IMR-90 (cell line): ENCODE measurements at regions not wholly inside any gene's neighbourhood (a gene's known extent, or its start where the extent isn't known, plus 50 kb on each side); places are given as distances from the start of the nearest gene placed in this dataset.

Source experiments
- ATAC-seq: fragments of 200-7000 bp; cut with Tn5 transposase; 2 replicates; pipeline ENCODE4 v1.9.1; 2020; ENCODE audit warnings: low read depth, mild to moderate bottlenecking, moderate library complexity
- BruUV-seq: library from RNA; stranded (reverse); fragments of 400-500 nt; replicated peaks from 2 replicates; lab custom pipeline; 2021; lab: Mats Ljungman, UMichigan
- CTCF ChIA-PET: fragments of 300-600 bp; formaldehyde crosslinking; extraction: SDS; loops from one replicate; lab custom pipeline; 2021; ENCODE audit warnings: antibody characterized with exemption; lab: Yijun Ruan, JAX
- POLR2A ChIA-PET: fragments of 300-600 bp; sonication (Branson Sonifier 250); formaldehyde crosslinking; loops from one replicate; lab custom pipeline; 2022; ENCODE audit warnings: antibody characterized with exemption; ENCODE audit not compliant: unreplicated experiment; lab: Charles Lee
- DNase-seq: peaks from one replicate; pipeline ENCODE4 v3.0.0; 2013
- H2AFZ ChIP-seq: replicated peaks from 2 replicates; pipeline ENCODE3; 2013; ENCODE audit warnings: low read length, mild to moderate bottlenecking; ENCODE audit not compliant: poor library complexity
- H2AK5ac ChIP-seq: 2 replicates; pipeline ENCODE4 v1.6.1; 2013; ENCODE audit warnings: low read depth, low read length, inconsistent platforms
- H2AK9ac ChIP-seq: replicated peaks from 2 replicates; pipeline ENCODE3; 2013; ENCODE audit warnings: mild to moderate bottlenecking, low read depth, low read length, moderate library complexity; ENCODE audit not compliant: poor library complexity
- H2BK120ac ChIP-seq: 2 replicates; pipeline ENCODE4 v1.6.1; 2013; ENCODE audit warnings: low read depth, low read length, inconsistent platforms
- H2BK15ac ChIP-seq: 3 replicates; pipeline ENCODE4 v1.6.1; 2013; ENCODE audit warnings: low read depth, low read length, inconsistent platforms
- H2BK20ac ChIP-seq: 2 replicates; pipeline ENCODE4 v1.6.1; 2013; ENCODE audit warnings: low read depth, mild to moderate bottlenecking, inconsistent platforms, low read length, moderate library complexity
- H2BK5ac ChIP-seq: 2 replicates; pipeline ENCODE4 v1.6.1; 2013; ENCODE audit warnings: mild to moderate bottlenecking, low read depth, low read length, inconsistent platforms; ENCODE audit not compliant: poor library complexity, severe bottlenecking
- H3K14ac ChIP-seq: replicated peaks from 2 replicates; pipeline ENCODE4 v1.6.1; 2013; ENCODE audit warnings: low read depth, low read length, inconsistent platforms
- H3K18ac ChIP-seq: 2 replicates; pipeline ENCODE4 v1.6.1; 2013; ENCODE audit warnings: low read depth, low read length, control low read depth
- H3K23ac ChIP-seq: 2 replicates; pipeline ENCODE4 v1.6.1; 2013; ENCODE audit warnings: low read depth, low read length, inconsistent platforms
- H3K27ac ChIP-seq: 2 replicates; pipeline ENCODE4 v1.5.1; 2013; ENCODE audit warnings: mild to moderate bottlenecking, control low read depth, low read length; ENCODE audit not compliant: insufficient read depth
- H3K27me3 ChIP-seq: 2 replicates; pipeline ENCODE4 v1.6.1; 2013; ENCODE audit warnings: low read length; ENCODE audit not compliant: control insufficient read depth, insufficient read depth
- H3K36me3 ChIP-seq: 2 replicates; pipeline ENCODE4 v1.6.1; 2013; ENCODE audit warnings: low read length, mixed read lengths; ENCODE audit not compliant: control insufficient read depth, insufficient read depth
- H3K4ac ChIP-seq: 2 replicates; pipeline ENCODE4 v1.6.1; 2013; ENCODE audit warnings: low read depth, low read length, inconsistent platforms
- H3K4me1 ChIP-seq: 2 replicates; pipeline ENCODE4 v1.6.1; 2013; ENCODE audit warnings: low read length, mixed read lengths; ENCODE audit not compliant: control insufficient read depth, insufficient read depth
- H3K4me2 ChIP-seq: 2 replicates; pipeline ENCODE4 v1.6.1; 2013; ENCODE audit warnings: low read depth, mild to moderate bottlenecking, control low read depth, low read length, moderate library complexity
- H3K4me3 ChIP-seq: 2 replicates; pipeline ENCODE4 v1.5.1; 2013; ENCODE audit warnings: low read depth, mild to moderate bottlenecking, control low read depth, low read length, moderate library complexity; ENCODE audit not compliant: insufficient read depth
- H3K56ac ChIP-seq: 2 replicates; pipeline ENCODE4 v1.6.1; 2013; ENCODE audit warnings: low read length, inconsistent platforms; ENCODE audit not compliant: insufficient read depth; ENCODE audit errors: extremely low read depth
- H3K79me1 ChIP-seq, 2 experiments: 2 replicates each; pipeline ENCODE4 v1.6.1; 2013; ENCODE audit warnings: low read length in 2 of 2, inconsistent platforms in 1 of 2, low read depth in 1 of 2
- H3K9ac ChIP-seq: 2 replicates; pipeline ENCODE4 v1.6.1; 2013; ENCODE audit warnings: low read depth, low read length, control low read depth
- H3K9me1 ChIP-seq: 2 replicates; pipeline ENCODE4 v1.6.1; 2013; ENCODE audit warnings: low read length, inconsistent platforms; ENCODE audit not compliant: insufficient read depth
- H3K9me3 ChIP-seq: 2 replicates; pipeline ENCODE4 v1.6.1; 2013; ENCODE audit warnings: low read length; ENCODE audit not compliant: control insufficient read depth, insufficient read depth
- H4K20me1 ChIP-seq: 2 replicates; pipeline ENCODE4 v1.6.1; 2013; ENCODE audit warnings: low read length, inconsistent platforms; ENCODE audit not compliant: insufficient read depth
- H4K5ac ChIP-seq: 2 replicates; pipeline ENCODE4 v1.6.1; 2013; ENCODE audit warnings: mild to moderate bottlenecking, low read depth, low read length, control low read depth
- H4K8ac ChIP-seq, 2 experiments: 2 replicates each; pipeline ENCODE4 v1.6.1; 2013; ENCODE audit warnings: low read depth in 2 of 2, low read length in 2 of 2, control low read depth in 1 of 2, inconsistent platforms in 1 of 2
- H4K91ac ChIP-seq: 2 replicates; pipeline ENCODE4 v1.6.1; 2013; ENCODE audit warnings: low read depth, low read length, inconsistent platforms; ENCODE audit not compliant: insufficient read depth
- BHLHE40 ChIP-seq: fragments of 150-350 bp; IDR thresholded peaks from 2 replicates; pipeline ENCODE4 v1.6.1; 2016; ENCODE audit warnings: mild to moderate bottlenecking, low read depth, low read length
- CEBPB ChIP-seq: IDR thresholded peaks from 2 replicates; pipeline ENCODE4 v1.6.1; 2012; ENCODE audit warnings: low read depth, low read length, improper control_type of control experiment
- ELK1 ChIP-seq: fragments of 150-350 bp; IDR thresholded peaks from 2 replicates; pipeline ENCODE4 v1.6.1; 2016; ENCODE audit warnings: low read depth, mild to moderate bottlenecking, low read length, moderate library complexity, borderline replicate concordance
- FOS ChIP-seq: fragments of 150-350 bp; IDR thresholded peaks from 2 replicates; pipeline ENCODE4 v1.6.1; 2016; ENCODE audit warnings: low read depth, low read length
- MAZ ChIP-seq: IDR thresholded peaks from 2 replicates; pipeline ENCODE4 v1.6.1; 2012; ENCODE audit warnings: low read depth, mild to moderate bottlenecking, low read length, improper control_type of control experiment, moderate library complexity, borderline replicate concordance
- MXI1 ChIP-seq: IDR thresholded peaks from 2 replicates; pipeline ENCODE4 v1.6.1; 2012; ENCODE audit warnings: low read depth, mild to moderate bottlenecking, low read length, moderate library complexity, borderline replicate concordance
- NFE2L2 ChIP-seq: fragments of 150-350 bp; IDR thresholded peaks from 2 replicates; pipeline ENCODE4 v1.6.1; 2016; ENCODE audit warnings: low read depth, mild to moderate bottlenecking, low read length
- POLR2A ChIP-seq: IDR thresholded peaks from 2 replicates; pipeline ENCODE4 v1.6.1; 2012; ENCODE audit warnings: mild to moderate bottlenecking, low read depth, low read length
- RCOR1 ChIP-seq: IDR thresholded peaks from 2 replicates; pipeline ENCODE4 v1.6.1; 2012; ENCODE audit warnings: mild to moderate bottlenecking, low read length, improper control_type of control experiment; ENCODE audit not compliant: insufficient replicate concordance
- RFX5 ChIP-seq: IDR thresholded peaks from 2 replicates; pipeline ENCODE4 v1.8.0; 2012; ENCODE audit warnings: low read depth, mild to moderate bottlenecking, low read length, moderate library complexity
- SMC3 ChIP-seq: fragments of 150-350 bp; IDR thresholded peaks from 2 replicates; pipeline ENCODE4 v1.6.1; 2016; ENCODE audit warnings: low read depth, mild to moderate bottlenecking, antibody characterized with exemption, low read length, moderate library complexity
- USF2 ChIP-seq: fragments of 150-350 bp; IDR thresholded peaks from 2 replicates; pipeline ENCODE4 v1.6.1; 2017; ENCODE audit warnings: mild to moderate bottlenecking, antibody characterized with exemption, low read length, low read depth
- WGBS, 2 experiments: methylation state at CpG; one replicate each; pipeline versions ENCODE4 v1.1.5 to v1.1.7; 2013; ENCODE audit warnings: missing lambda C conversion rate in 2 of 2; ENCODE audit not compliant: insufficient read length in 1 of 2; ENCODE audit errors: extremely low coverage in 2 of 2; 5-methylcytosine and 5-hydroxymethylcytosine counted together
- dilution Hi-C: fragments of 300-500 bp; cut with HindIII; formaldehyde crosslinking; loops from one replicate; pipeline ENCODE4 v1.14.3; 2018; ENCODE audit warnings: low sequenced_read_pairs; ENCODE audit not compliant: unreplicated experiment
- in situ Hi-C: fragments of 300-500 bp; cut with MboI; formaldehyde crosslinking; loops from 3 replicates; pipeline ENCODE4 v1.14.3; 2019; ENCODE audit warnings: low sequenced_read_pairs, inconsistent platforms, mixed read lengths
- intact Hi-C: fragments of 100-400 bp; cut with micrococcal nuclease; formaldehyde crosslinking; loops from 2 replicates; pipeline ENCODE4 v1.10.0; 2022

- Histone ChIP-seq H2AK9ac (no peak overlapping the region), H2BK20ac (no peak overlapping the region), H3K4ac (no peak overlapping the region), H3K27ac (no peak overlapping the region), H3K4me1 (no peaks in the 10 kb centered on the region), H3K79me1 (no peaks in the 10 kb centered on the region), H4K5ac (no peak overlapping the region), H3K18ac (no peak overlapping the region), H3K56ac (no peak overlapping the region), H3K4me2 (no peak overlapping the region), H2BK5ac (no peak overlapping the region), H3K9ac (no peak overlapping the region), H3K27me3 (no peaks in the 10 kb centered on the region), H3K9me1 (no peaks in the 10 kb centered on the region), H3K14ac (no peak overlapping the region), H4K8ac (no peak overlapping the region), H3K9me3 (no peaks in the 10 kb centered on the region), H4K20me1 (no peaks in the 10 kb centered on the region), H3K4me3 (no peak overlapping the region), H2AFZ (no peak overlapping the region), H2BK15ac (no peak overlapping the region), H3K23ac (no peak overlapping the region), H3K36me3 (no peaks in the 10 kb centered on the region), H2AK5ac (no peak overlapping the region), H2BK120ac (no peak overlapping the region), H4K91ac (no peak overlapping the region)
- DNase-seq (no peak), ATAC-seq (no peak)
- ChIA-PET CTCF (no interaction called here), POLR2A (no interaction called here)
- WGBS, 2 experiments: no CpG with 5 or more reads among the region's 4 CpGs
- no TSS peak for BruUV-seq
- TF ChIP-seq ELK1: no peak
- no peak for TF ChIP-seq CEBPB
- no peak for TF ChIP-seq BHLHE40
- TF ChIP-seq USF2: no peak
- no peak for TF ChIP-seq NFE2L2
- TF ChIP-seq FOS: no peak
- TF ChIP-seq POLR2A: no peak
- no peak for TF ChIP-seq SMC3
- no peak for TF ChIP-seq MXI1
- no peak for TF ChIP-seq RCOR1
- TF ChIP-seq MAZ: no peak
- no peak for TF ChIP-seq RFX5
- in situ Hi-C loops (no loop called here), intact Hi-C loops (no loop called here), dilution Hi-C loops (no loop called here)
Observed at GRCh38 chr7:41303709-41304108, 399.2 kb downstream of the INHBA start.
